GM12892 (cell line): ENCODE measurements at regions not wholly inside any gene's neighbourhood (a gene's known extent, or its start where the extent isn't known, plus 50 kb on each side); places are given as distances from the start of the nearest gene placed in this dataset.

ENCODE experiments used
- DNase-seq: peaks from one replicate; pipeline ENCODE4 v3.0.0; 2011; ENCODE audit not compliant: insufficient read length
- FAIRE-seq: peaks from 2 replicates; lab custom pipeline; 2011; peaks lifted over from hg19 to GRCh38; lab: Jason Lieb, UNC
- POLR2A ChIP-seq: IDR thresholded peaks from 2 replicates; pipeline ENCODE4 v1.6.1; 2011; ENCODE audit warnings: low read depth, low read length, control low read depth
- POLR2AphosphoS5 ChIP-seq: IDR thresholded peaks from 2 replicates; pipeline ENCODE4 v1.6.1; 2011; ENCODE audit warnings: low read depth, low read length, control low read depth
- TAF1 ChIP-seq: IDR thresholded peaks from 2 replicates; pipeline ENCODE4 v1.6.1; 2011; ENCODE audit warnings: low read depth, mild to moderate bottlenecking, control low read depth, low read length, borderline replicate concordance

GRCh38 chr2:16339206-16339605 is 326.4 kb downstream of the CYRIA start:
- TF ChIP-seq POLR2AphosphoS5 (no peak), POLR2A (no peak), TAF1 (no peak)
- no peak for DNase-seq
- no peak for FAIRE-seq

GRCh38 chr2:16338026-16338425 is 327.6 kb downstream of the CYRIA start:
- DNase-seq (no peak), FAIRE-seq (no peak)
- no peak for TF ChIP-seq POLR2AphosphoS5
- no peak for TF ChIP-seq TAF1
- TF ChIP-seq POLR2A, result no peak

GRCh38 chr2:16336916-16337315 is 328.7 kb downstream of the CYRIA start:
- TF ChIP-seq POLR2AphosphoS5, result no peak
- TF ChIP-seq TAF1, result no peak
- TF ChIP-seq POLR2A, result no peak
- no peak for FAIRE-seq
- no peak for DNase-seq

GRCh38 chr2:16336491-16336890 is 329.1 kb downstream of the CYRIA start:
- DNase-seq (no peak), FAIRE-seq (no peak)
- TF ChIP-seq TAF1, result no peak
- no peak for TF ChIP-seq POLR2AphosphoS5
- no peak for TF ChIP-seq POLR2A

- no peak for FAIRE-seq
- no peak for TF ChIP-seq TAF1
- no peak for TF ChIP-seq POLR2AphosphoS5
- no peak for TF ChIP-seq POLR2A
- no peak for DNase-seq
These were observed 329.7 kb downstream of the CYRIA start for GRCh38 chr2:16335947-16336346.

- DNase-seq (no peak), FAIRE-seq (no peak)
- TF ChIP-seq TAF1, result no peak
- TF ChIP-seq POLR2A, result no peak
- no peak for TF ChIP-seq POLR2AphosphoS5
These were observed 330.1 kb downstream of the CYRIA start for GRCh38 chr2:16335604-16335930.

GRCh38 chr2:16334886-16335603 is 330.6 kb downstream of the CYRIA start:
- no peak for FAIRE-seq
- TF ChIP-seq TAF1 (no peak), POLR2AphosphoS5 (no peak), POLR2A (no peak)
- no peak for DNase-seq

GRCh38 chr2:16334366-16334765 is 331.3 kb downstream of the CYRIA start:
- no peak for TF ChIP-seq POLR2A
- TF ChIP-seq TAF1, result no peak
- TF ChIP-seq POLR2AphosphoS5, result no peak
- DNase-seq (no peak), FAIRE-seq (no peak)

GRCh38 chr2:16333681-16334080 is 332.0 kb downstream of the CYRIA start:
- TF ChIP-seq TAF1 (no peak), POLR2A (no peak), POLR2AphosphoS5 (no peak)
- FAIRE-seq, result no peak

GRCh38 chr2:16332681-16333557 is 332.7 kb downstream of the CYRIA start:
- TF ChIP-seq POLR2AphosphoS5, result no peak
- no peak for TF ChIP-seq TAF1
- TF ChIP-seq POLR2A, result no peak
- FAIRE-seq, result no peak
- DNase-seq, result no peak

More at GRCh38 chr2:16333681-16334080, 332.0 kb downstream of the CYRIA start:
- DNase-seq, result no peak

GRCh38 chr2:16331772-16332171 is 333.9 kb downstream of the CYRIA start:
- DNase-seq (no peak), FAIRE-seq (no peak)
- no peak for TF ChIP-seq POLR2A
- no peak for TF ChIP-seq TAF1
- TF ChIP-seq POLR2AphosphoS5, result no peak

GRCh38 chr2:16330982-16331381 is 334.7 kb downstream of the CYRIA start:
- no peak for FAIRE-seq
- DNase-seq, result no peak
- no peak for TF ChIP-seq POLR2A
- no peak for TF ChIP-seq POLR2AphosphoS5
- TF ChIP-seq TAF1, result no peak
